NCI-H2171 (cell line): ENCODE measurements at regions not wholly inside any gene's neighbourhood (a gene's known extent, or its start where the extent isn't known, plus 50 kb on each side); places are given as distances from the start of the nearest gene placed in this dataset.
A peak's percentile ranks its signal among the peaks of the same experiment; 100 is the strongest.
"Not testable (repeated sequence)": the region's sequence is repeated elsewhere in the genome, so short reads cannot be mapped to it uniquely, and the experiment has no call there.

Experiments used
- DNase-seq: peaks from one replicate; lab custom pipeline; 2025; lab: John Stamatoyannopoulos, UW

DNA sequence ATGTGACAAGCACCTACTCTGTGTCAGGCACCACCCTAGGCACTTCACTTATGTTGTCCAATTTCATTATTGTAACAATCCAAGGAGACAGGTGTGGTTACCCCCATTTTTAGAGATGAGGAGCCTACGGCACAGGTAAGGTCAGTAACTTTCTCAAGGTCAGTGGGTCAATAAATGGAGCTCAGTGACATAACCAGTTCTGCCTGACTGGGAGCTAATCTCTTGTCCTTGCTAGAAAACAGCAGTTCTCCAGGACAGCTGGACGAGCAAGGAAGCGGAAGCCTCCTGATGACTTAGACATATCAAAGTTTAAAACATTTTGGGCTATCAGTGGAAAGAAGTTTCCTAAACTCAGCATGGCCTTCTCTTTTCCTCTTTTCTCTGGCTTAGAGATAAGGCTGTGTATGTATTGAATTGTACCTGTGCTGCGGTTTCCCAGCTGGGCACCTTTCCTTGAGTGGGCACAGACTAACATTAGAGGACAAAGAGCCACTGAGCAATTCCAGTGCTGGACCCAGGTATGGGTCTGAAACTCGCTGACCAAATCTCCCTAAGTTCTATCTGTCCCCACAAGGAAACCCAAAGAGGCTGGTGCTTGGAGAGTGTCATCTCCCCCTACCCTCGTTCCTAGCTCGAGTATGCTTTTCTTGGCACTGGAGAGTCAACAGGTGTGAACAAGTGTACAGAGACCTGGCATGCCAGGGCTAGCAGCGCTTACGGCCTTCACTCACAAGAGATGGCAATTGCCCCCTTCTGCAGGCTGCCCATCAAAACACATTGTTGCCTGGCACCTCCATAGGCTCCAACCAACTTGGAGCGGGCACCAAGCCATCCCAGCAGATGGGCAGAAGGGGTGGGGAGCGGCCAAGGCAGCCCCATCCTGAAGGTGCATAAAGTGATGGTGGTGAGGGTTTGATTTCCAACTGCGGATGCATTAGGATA lies 456.1 kb upstream of the PROX1 start:
- no peak for DNase-seq

DNA sequence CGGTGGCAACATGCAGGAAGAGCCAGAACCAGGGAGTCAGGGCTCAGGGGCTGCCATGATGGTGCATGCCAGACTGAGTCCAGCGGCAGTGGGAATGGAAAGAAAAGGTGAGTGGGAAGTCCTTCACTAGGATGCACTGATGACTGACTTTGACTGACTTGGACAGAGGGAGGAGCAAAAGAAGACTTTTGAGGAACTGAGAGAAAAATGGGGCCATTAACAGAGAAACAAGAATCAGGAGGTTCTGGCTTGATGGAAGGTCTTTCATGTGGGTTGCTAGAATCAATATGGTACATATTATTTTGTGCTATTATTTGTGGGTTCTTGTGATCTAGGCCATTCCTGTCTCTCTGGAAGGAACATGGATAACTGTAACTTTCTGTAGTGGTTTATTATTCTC lies 454.6 kb upstream of the PROX1 start:
- no peak for DNase-seq

- no peak for DNase-seq
Measured at GRCh38 chr1:213535679-213536078, 452.1 kb upstream of the PROX1 start.

- no peak for DNase-seq
Measured at GRCh38 chr1:213538251-213538650, 449.5 kb upstream of the PROX1 start.

DNA sequence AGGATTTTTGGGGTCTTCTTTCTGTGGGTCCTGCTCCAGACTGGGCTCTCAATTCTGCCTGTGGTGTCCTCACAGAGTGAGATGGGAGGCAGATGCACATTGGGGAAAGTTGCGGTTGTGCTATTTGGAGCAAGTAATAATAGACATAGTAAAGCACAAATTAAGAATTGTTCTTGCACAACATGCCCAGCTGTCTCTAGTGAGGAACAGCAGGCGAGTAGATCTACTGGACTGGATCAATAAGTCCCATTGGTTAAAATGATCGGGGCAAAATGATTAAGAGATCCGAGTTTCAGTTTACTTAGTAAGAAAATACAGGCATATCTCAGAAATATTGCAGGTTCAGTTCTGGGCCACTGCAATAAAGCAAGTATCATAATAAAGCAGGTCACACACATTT lies 448.3 kb upstream of the PROX1 start:
- no peak for DNase-seq

DNA sequence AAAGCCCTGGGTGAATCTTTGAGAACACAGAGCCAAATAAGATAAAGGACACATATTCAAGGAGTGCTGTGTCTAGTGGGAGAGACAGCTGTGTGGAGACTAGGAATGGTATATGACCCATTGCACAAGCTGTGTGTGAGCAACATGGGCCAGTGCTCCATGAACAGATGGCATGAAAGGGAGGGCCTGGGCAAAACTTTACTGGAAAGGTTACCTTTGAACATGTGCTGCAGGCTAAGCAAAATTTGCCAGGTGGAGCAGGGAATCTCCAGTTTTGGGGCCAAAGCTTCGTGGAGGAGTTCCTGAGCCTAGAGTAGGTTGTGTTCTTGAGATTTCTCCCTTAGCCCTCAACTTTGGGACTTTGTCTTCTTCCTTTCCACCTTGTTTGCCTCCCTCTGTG lies 446.1 kb upstream of the PROX1 start:
- DNase-seq: peak; percentile 41

DNA sequence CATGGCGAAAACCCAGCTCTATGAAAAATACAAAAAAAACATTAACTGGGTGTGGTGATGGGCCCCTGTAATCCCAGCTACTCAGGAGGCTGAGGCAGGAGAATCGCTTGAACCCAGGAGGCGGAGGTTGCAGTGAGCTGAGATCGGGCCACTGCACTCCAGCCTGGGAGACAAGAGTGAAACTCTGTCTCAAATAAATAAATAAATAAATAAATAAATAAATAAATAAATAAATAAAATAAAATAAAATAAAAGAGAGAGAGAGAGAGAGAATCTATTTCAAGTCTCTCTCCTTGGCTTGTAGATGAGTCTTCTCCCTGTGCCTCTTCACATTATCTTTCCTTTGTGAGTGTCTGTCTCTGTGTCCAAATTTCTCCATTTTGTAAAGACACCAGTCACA lies 442.6 kb upstream of the PROX1 start:
- DNase-seq: not testable (repeated sequence)

- DNase-seq: no peak
Measured at GRCh38 chr1:213549982-213550381, 437.8 kb upstream of the PROX1 start.

- no peak for DNase-seq
Measured at GRCh38 chr1:213550804-213551203, 437.0 kb upstream of the PROX1 start.

GRCh38 chr1:213552045-213552444 lies 435.7 kb upstream of the PROX1 start:
- no peak for DNase-seq

DNA sequence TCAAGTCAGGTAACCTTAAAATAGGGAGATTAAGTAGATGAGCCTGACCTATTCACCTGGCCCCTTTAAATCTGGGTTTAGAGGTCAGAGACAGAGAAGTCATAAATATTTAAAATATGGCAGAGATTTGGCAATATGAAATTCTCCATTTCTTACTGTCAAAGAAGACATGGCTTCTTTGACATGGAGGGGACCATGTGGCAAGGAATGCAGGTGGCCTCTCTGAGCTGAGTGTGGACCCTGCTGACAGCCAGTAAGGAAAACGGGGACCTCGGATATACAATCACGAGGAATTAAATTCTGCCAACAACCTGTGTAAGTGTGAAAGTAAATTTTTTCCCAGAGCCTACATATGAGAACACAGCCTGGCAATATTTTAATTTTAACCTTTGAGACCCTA lies 427.5 kb upstream of the PROX1 start:
- no peak for DNase-seq

GRCh38 chr1:213561870-213562269 lies 425.9 kb upstream of the PROX1 start:
- DNase-seq: no peak

DNA sequence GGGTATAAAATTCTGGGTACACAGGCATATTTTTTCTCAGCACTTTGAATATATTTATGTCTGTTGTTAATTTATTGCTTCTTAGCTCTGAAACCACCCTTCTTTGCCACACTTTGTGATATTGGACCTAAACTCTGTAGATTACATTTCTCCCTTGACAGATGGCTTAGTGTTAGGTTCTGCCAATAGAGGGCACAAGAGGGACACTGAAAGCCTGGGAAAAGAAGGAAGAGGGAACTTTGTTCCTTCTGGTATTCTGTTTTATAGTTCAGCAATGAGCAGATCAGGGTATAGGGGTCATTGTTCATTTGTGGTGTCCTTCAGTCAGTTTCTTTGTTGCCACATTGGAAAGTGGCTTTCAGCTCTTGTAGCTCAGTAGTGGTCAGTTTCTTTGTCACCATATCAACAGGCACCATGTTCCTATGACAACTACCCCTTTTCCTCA lies 423.5 kb upstream of the PROX1 start:
- no peak for DNase-seq

GRCh38 chr1:213568929-213569815 lies 418.6 kb upstream of the PROX1 start:
- DNase-seq: no peak

GRCh38 chr1:213569816-213570150 lies 418.0 kb upstream of the PROX1 start:
- DNase-seq: no peak

DNA sequence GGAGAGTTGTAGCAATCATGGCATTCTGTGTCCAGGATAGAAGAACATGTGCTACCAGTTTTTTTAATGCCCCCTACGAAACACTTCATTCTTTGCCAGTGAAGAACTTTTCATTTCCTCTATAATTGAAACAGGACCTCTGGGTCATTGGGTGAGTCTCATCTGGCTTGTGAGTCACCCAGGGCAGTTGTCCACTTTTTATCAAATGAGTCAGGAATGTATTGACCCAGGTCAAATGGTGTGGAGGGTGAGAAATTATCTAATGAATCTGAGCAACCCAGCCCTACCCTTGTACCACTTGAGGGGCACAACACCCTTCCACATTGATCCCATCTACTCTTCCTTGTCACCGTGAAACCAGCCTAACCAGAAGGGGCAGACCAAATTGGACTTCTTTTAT lies 417.3 kb upstream of the PROX1 start:
- no peak for DNase-seq

DNA sequence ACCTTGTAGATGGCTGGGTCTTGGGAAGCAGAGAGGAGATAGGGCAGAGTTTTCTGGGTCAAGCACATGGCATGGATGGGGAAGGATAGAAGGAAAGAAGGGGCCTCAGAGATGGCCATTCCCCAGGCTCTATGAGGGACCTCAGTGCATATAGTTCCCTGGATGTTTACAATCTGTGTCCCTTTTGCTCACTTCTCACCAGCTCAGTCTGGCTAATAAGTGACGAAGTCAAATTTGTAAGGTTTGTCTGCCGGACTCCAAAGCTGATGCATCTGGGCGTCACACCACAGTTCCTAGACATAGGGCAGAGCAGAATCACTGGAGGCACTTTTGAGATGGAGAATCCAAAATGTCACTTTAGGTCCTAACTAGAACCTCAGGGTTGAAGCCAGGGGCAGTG lies 416.4 kb upstream of the PROX1 start:
- no peak for DNase-seq

DNA sequence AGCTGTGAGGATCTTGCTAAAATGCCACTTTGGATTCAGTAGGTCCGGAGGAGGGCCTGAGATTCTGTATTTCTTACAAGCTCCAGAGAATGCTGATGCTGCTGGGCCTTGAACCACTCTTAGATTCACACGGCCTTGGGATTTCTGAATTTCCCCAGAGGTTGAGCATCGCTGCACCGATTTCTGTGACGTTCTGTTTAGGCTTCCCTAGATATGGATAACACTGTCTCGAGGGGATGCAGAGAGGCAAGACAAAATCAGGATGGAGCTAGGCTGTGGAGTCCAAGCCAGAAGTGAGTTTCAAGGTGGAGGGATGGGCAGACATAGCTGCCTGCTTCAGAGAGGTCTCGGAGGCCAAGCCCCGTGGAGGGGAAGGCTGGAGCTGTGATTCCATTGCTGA lies 415.9 kb upstream of the PROX1 start:
- no peak for DNase-seq

- no peak for DNase-seq
Measured at GRCh38 chr1:213572912-213573647, 414.7 kb upstream of the PROX1 start.

DNA sequence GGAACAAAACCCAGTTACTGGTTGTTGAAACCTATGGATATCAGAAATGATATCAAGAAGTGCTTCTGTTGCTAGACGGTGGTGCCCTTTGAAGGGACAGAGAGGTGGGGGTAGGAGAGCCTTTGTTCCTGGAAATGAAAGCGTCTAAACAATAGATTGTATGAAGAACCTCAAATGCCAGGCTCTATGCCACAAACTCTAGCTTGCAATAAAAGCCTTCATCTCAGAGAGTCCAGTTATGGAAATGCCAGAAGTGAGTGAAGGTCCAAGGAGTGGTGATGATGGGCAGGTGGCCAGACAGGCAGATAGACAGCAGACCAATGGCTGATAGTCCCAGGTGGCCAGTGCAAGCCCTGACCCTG lies 414.1 kb upstream of the PROX1 start:
- DNase-seq: no peak

DNA sequence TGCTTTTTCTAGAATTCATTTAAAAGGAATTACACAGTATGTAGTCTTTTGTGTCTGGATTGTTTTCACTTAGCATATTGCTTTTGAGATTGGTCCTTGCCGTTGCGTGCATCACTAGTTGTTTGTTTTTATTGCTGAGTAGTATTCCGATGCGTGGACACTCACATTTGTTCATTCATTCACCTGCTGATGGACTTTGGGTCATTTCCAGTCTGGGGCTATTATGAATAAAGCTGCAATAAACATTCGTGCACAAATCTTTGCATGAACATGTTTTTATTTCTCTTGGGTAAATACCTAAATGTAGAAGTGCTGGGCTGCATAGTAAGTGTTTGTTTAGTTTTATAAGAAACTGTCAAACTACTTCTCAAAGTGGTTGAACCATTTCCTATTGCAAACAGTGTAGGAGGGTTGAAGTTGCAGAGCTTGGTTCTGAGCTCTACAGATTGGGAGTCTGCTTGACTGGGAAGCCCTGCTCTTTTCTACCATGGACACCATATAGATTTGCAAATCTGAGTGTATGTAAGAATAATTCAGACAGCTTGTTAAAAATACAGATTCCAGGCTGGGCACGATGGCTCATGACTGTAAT lies 404.7 kb upstream of the PROX1 start:
- DNase-seq: no peak

- no peak for DNase-seq
Measured at GRCh38 chr1:213584272-213584671, 403.5 kb upstream of the PROX1 start.
